Panc1 (cell line): ENCODE measurements at regions not wholly inside any gene's neighbourhood (a gene's known extent, or its start where the extent isn't known, plus 50 kb on each side); places are given as distances from the start of the nearest gene placed in this dataset.

Experiments
- ATAC-seq: fragments of 200-7000 bp; cut with Tn5 transposase; 2 replicates; pipeline ENCODE4 v1.9.1; 2020; ENCODE audit warnings: mild to moderate bottlenecking, moderate library complexity
- BruUV-seq: library from RNA; stranded (reverse); fragments of 400-500 nt; replicated peaks from 2 replicates; lab custom pipeline; 2021; lab: Mats Ljungman, UMichigan
- CTCF ChIA-PET: fragments of 300-600 bp; sonication (Branson Sonifier 250); formaldehyde crosslinking; loops from one replicate; lab custom pipeline; 2022; ENCODE audit warnings: antibody characterized with exemption; lab: Charles Lee
- POLR2A ChIA-PET: fragments of 300-600 bp; sonication (Branson Sonifier 250); formaldehyde crosslinking; loops from one replicate; lab custom pipeline; 2022; ENCODE audit warnings: antibody characterized with exemption; lab: Charles Lee
- DNase-seq: peaks from one replicate; pipeline ENCODE4 v3.0.0-alpha.2; 2010; ENCODE audit warnings: low read depth, low spot score
- H3K27ac ChIP-seq: 2 replicates; pipeline ENCODE4 v1.5.1; 2011; ENCODE audit warnings: mild to moderate bottlenecking, low read length, inconsistent platforms
- H3K27me3 ChIP-seq: fragments of 200-500 bp; sonication (Bioruptor generic); 2 replicates; pipeline ENCODE4 v1.6.0; 2014; ENCODE audit warnings: low read length, inconsistent platforms; ENCODE audit not compliant: control insufficient read depth, insufficient read depth
- H3K36me3 ChIP-seq: fragments of 200-500 bp; sonication (Bioruptor generic); 2 replicates; pipeline ENCODE4 v1.5.1; 2014; ENCODE audit warnings: inconsistent platforms, mild to moderate bottlenecking, low read length, moderate library complexity; ENCODE audit not compliant: control insufficient read depth, insufficient read depth
- H3K4me1 ChIP-seq: 2 replicates; pipeline ENCODE4 v1.5.1; 2011; ENCODE audit warnings: inconsistent platforms, mild to moderate bottlenecking, low read length, moderate library complexity; ENCODE audit not compliant: control insufficient read depth, insufficient read depth
- H3K4me3 ChIP-seq, 2 experiments: 2 replicates each; pipeline ENCODE4 v1.5.1; 2011 to 2012; ENCODE audit warnings: low read depth in 2 of 2, low read length in 2 of 2, mild to moderate bottlenecking in 2 of 2, inconsistent platforms in 1 of 2, moderate library complexity in 1 of 2
- H3K9me3 ChIP-seq: fragments of 200-500 bp; sonication (Bioruptor generic); 2 replicates; pipeline ENCODE4 v1.5.1; 2014; ENCODE audit warnings: low read depth, mild to moderate bottlenecking, inconsistent platforms, low read length, moderate library complexity; ENCODE audit not compliant: control insufficient read depth, insufficient read depth
- POLR2AphosphoS5 ChIP-seq: IDR thresholded peaks from 2 replicates; pipeline ENCODE4 v1.6.1; 2012; ENCODE audit warnings: mild to moderate bottlenecking, low read depth, low read length, moderate library complexity
- REST ChIP-seq, 2 experiments: IDR thresholded peaks; 2 replicates each; pipeline ENCODE4 v1.6.1; 2011 to 2012; ENCODE audit warnings: low read depth in 2 of 2, control low read depth in 1 of 2, low read length in 1 of 2, mild to moderate bottlenecking in 1 of 2, moderate library complexity in 1 of 2; ENCODE audit not compliant: insufficient read depth in 1 of 2
- SIN3A ChIP-seq: IDR thresholded peaks from 2 replicates; pipeline ENCODE4 v1.6.1; 2012; ENCODE audit warnings: low read depth, mild to moderate bottlenecking, low read length, moderate library complexity, borderline replicate concordance; ENCODE audit not compliant: insufficient read depth
- TCF7L2 ChIP-seq: IDR thresholded peaks from 2 replicates; pipeline ENCODE4 v1.6.1; 2011; ENCODE audit warnings: mild to moderate bottlenecking, low read depth, low read length, inconsistent platforms
- in situ Hi-C: cut with HindIII; loops from 2 replicates; pipeline ENCODE4 v1.10.0; 2016; ENCODE audit warnings: low sequenced_read_pairs, low pct_unique_long_range_greater_than_20kb
- intact Hi-C: fragments of 100-400 bp; cut with micrococcal nuclease; formaldehyde crosslinking; loops from one replicate; pipeline ENCODE4 v1.10.0; 2022; ENCODE audit not compliant: unreplicated experiment
- TF ChIP-seq, protein P1 (sequence below): fragments of 450-650 bp; IDR thresholded peaks from 2 replicates; pipeline ENCODE4 v1.5.1; 2017; ENCODE audit warnings: mild to moderate bottlenecking

GRCh38 chr9:99488131-99489059, 266.3 kb downstream of the SEC61B start:
- ATAC-seq (no peak), DNase-seq (no peak)
- in situ Hi-C loops, result no loop called here
- Histone ChIP-seq H3K36me3 (no peaks in the 10 kb centered on the region), H3K9me3 (no peaks in the 10 kb centered on the region), H3K4me1 (no peaks in the 10 kb centered on the region), H3K27ac (no peak overlapping the region), H3K27me3 (no peaks in the 10 kb centered on the region), H3K4me3 (no peak overlapping the region)
- TF ChIP-seq TCF7L2, result no peak
- TF ChIP-seq SIN3A, result no peak
- TF ChIP-seq POLR2AphosphoS5, result no peak
- TF ChIP-seq REST (IDR thresholded peaks at IDR 0.05; ENCODE audit: insufficient read depth in 1 of 2, low read depth in 2 of 2, low read length in 1 of 2), result no peak
- TF ChIP-seq, protein P1, sequence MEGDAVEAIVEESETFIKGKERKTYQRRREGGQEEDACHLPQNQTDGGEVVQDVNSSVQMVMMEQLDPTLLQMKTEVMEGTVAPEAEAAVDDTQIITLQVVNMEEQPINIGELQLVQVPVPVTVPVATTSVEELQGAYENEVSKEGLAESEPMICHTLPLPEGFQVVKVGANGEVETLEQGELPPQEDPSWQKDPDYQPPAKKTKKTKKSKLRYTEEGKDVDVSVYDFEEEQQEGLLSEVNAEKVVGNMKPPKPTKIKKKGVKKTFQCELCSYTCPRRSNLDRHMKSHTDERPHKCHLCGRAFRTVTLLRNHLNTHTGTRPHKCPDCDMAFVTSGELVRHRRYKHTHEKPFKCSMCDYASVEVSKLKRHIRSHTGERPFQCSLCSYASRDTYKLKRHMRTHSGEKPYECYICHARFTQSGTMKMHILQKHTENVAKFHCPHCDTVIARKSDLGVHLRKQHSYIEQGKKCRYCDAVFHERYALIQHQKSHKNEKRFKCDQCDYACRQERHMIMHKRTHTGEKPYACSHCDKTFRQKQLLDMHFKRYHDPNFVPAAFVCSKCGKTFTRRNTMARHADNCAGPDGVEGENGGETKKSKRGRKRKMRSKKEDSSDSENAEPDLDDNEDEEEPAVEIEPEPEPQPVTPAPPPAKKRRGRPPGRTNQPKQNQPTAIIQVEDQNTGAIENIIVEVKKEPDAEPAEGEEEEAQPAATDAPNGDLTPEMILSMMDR, result no peak
- ChIA-PET POLR2A (no interaction called here), CTCF (no interaction called here)
- BruUV-seq, result no TSS peak
- intact Hi-C loops, result no loop called here

- intact Hi-C loops (no loop called here), in situ Hi-C loops (no loop called here)
- TF ChIP-seq, protein P1, result no peak
- no peak for TF ChIP-seq POLR2AphosphoS5
- TF ChIP-seq TCF7L2, result no peak
- TF ChIP-seq REST (IDR thresholded peaks at IDR 0.05; ENCODE audit: insufficient read depth in 1 of 2, low read depth in 2 of 2, low read length in 1 of 2), result no peak
- no peak for TF ChIP-seq SIN3A
- Histone ChIP-seq H3K4me3 (no peak overlapping the region), H3K27me3 (no peaks in the 10 kb centered on the region), H3K27ac (no peak overlapping the region), H3K36me3 (no peaks in the 10 kb centered on the region), H3K9me3 (no peaks in the 10 kb centered on the region), H3K4me1 (no peaks in the 10 kb centered on the region)
- DNase-seq (no peak), ATAC-seq (no peak)
- ChIA-PET POLR2A (no interaction called here), CTCF (no interaction called here)
- BruUV-seq, result no TSS peak
These were observed 267.0 kb downstream of the SEC61B start for GRCh38 chr9:99489060-99489413.
